A673 (cell line): ENCODE measurements at regions not wholly inside any gene's neighbourhood (a gene's known extent, or its start where the extent isn't known, plus 50 kb on each side); places are given as distances from the start of the nearest gene placed in this dataset.

ENCODE experiments used
- EZH2 ChIP-seq: fragments of 200-600 bp; sonication (generic); IDR thresholded peaks from 2 replicates; pipeline ENCODE4 v1.6.1; 2017; ENCODE audit warnings: borderline replicate concordance, low read depth, mild to moderate bottlenecking, mixed read lengths, antibody characterized with exemption, low read length; ENCODE audit not compliant: poor library complexity, severe bottlenecking
- TF ChIP-seq, protein P1 (sequence below): fragments of 300-800, 200-600 bp; sonication (generic); conservative IDR thresholded peaks from 2 replicates; pipeline ENCODE4 v1.5.1; 2017; ENCODE audit warnings: low read depth, mild to moderate bottlenecking, antibody characterized with exemption, low read length, moderate library complexity, mixed read lengths

GRCh38 chr20:50354721-50355589, 155.2 kb upstream of the PTPN1 start:
- TF ChIP-seq, protein P1, sequence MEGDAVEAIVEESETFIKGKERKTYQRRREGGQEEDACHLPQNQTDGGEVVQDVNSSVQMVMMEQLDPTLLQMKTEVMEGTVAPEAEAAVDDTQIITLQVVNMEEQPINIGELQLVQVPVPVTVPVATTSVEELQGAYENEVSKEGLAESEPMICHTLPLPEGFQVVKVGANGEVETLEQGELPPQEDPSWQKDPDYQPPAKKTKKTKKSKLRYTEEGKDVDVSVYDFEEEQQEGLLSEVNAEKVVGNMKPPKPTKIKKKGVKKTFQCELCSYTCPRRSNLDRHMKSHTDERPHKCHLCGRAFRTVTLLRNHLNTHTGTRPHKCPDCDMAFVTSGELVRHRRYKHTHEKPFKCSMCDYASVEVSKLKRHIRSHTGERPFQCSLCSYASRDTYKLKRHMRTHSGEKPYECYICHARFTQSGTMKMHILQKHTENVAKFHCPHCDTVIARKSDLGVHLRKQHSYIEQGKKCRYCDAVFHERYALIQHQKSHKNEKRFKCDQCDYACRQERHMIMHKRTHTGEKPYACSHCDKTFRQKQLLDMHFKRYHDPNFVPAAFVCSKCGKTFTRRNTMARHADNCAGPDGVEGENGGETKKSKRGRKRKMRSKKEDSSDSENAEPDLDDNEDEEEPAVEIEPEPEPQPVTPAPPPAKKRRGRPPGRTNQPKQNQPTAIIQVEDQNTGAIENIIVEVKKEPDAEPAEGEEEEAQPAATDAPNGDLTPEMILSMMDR: no peak
- TF ChIP-seq EZH2: no peak
